SK-N-SH (cell line): ENCODE measurements at regions not wholly inside any gene's neighbourhood (a gene's known extent, or its start where the extent isn't known, plus 50 kb on each side); places are given as distances from the start of the nearest gene placed in this dataset.

ENCODE experiments used
- FOSL2 ChIP-seq: IDR thresholded peaks from 2 replicates; pipeline ENCODE4 v1.4.0; 2012; ENCODE audit warnings: low read depth, mild to moderate bottlenecking, moderate library complexity, borderline replicate concordance
- MXI1 ChIP-seq: IDR thresholded peaks from 2 replicates; pipeline ENCODE4 v1.6.1; 2012; ENCODE audit warnings: mild to moderate bottlenecking, low read depth, low read length, improper control_type of control experiment
- POLR2AphosphoS5 ChIP-seq: IDR thresholded peaks from 2 replicates; pipeline ENCODE4 v1.6.1; 2012; ENCODE audit warnings: low read depth, low read length
- TEAD4 ChIP-seq: IDR thresholded peaks from 2 replicates; pipeline ENCODE4 v1.4.0; 2012; ENCODE audit warnings: mild to moderate bottlenecking, borderline replicate concordance; ENCODE audit not compliant: insufficient read depth
- TF ChIP-seq, protein P1 (sequence below): IDR thresholded peaks from 2 replicates; pipeline ENCODE4; 2012
- TF ChIP-seq, protein P2 (sequence below): fragments of 200-600 bp; sonication (generic); IDR thresholded peaks from 2 replicates; pipeline ENCODE4 v1.6.1; 2017; ENCODE audit warnings: antibody characterized with exemption, mild to moderate bottlenecking, moderate library complexity

DNA sequence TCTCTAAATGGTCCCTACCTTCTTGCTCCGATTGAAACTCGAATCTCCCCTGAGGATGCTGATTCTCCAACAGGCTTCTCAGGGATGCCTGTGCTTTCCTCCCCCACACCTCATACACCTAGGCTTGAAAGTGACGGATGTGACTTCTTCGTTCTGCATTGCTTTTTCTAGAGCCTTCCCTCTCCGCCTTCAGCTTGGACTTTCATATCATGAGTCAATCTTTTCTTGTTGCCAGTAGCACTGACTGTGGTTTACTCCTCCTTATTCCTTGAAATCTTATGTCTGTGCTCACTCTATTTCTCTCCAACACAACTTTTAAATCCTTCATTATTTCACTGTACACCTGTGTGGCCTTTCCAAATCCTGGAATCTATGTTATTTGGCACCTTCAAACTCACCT lies 451.4 kb downstream of the TMX3 start:
- TF ChIP-seq, protein P1, sequence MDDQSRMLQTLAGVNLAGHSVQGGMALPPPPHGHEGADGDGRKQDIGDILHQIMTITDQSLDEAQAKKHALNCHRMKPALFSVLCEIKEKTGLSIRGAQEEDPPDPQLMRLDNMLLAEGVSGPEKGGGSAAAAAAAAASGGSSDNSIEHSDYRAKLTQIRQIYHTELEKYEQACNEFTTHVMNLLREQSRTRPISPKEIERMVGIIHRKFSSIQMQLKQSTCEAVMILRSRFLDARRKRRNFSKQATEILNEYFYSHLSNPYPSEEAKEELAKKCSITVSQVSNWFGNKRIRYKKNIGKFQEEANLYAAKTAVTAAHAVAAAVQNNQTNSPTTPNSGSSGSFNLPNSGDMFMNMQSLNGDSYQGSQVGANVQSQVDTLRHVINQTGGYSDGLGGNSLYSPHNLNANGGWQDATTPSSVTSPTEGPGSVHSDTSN = no peak
- TF ChIP-seq, protein P2, sequence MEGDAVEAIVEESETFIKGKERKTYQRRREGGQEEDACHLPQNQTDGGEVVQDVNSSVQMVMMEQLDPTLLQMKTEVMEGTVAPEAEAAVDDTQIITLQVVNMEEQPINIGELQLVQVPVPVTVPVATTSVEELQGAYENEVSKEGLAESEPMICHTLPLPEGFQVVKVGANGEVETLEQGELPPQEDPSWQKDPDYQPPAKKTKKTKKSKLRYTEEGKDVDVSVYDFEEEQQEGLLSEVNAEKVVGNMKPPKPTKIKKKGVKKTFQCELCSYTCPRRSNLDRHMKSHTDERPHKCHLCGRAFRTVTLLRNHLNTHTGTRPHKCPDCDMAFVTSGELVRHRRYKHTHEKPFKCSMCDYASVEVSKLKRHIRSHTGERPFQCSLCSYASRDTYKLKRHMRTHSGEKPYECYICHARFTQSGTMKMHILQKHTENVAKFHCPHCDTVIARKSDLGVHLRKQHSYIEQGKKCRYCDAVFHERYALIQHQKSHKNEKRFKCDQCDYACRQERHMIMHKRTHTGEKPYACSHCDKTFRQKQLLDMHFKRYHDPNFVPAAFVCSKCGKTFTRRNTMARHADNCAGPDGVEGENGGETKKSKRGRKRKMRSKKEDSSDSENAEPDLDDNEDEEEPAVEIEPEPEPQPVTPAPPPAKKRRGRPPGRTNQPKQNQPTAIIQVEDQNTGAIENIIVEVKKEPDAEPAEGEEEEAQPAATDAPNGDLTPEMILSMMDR = no peak
- no peak for TF ChIP-seq MXI1
- TF ChIP-seq POLR2AphosphoS5 = no peak
- TF ChIP-seq FOSL2 = no peak
- TF ChIP-seq TEAD4 = no peak
